ENCODE measurements at regions not wholly inside any gene's neighbourhood (a gene's known extent, or its start where the extent isn't known, plus 50 kb on each side); places are given as distances from the start of the nearest gene placed in this dataset.
"Not testable (repeated sequence)": the region's sequence is repeated elsewhere in the genome, so short reads cannot be mapped to it uniquely, and the experiment has no call there.

GRCh38 chr22:25492841-25493734 lies 71.4 kb upstream of the GRK3 start:
- peak; percentile 98 for DNase-seq

- peak; percentile 71 for DNase-seq
Observed at GRCh38 chr22:25493794-25494193, 70.7 kb upstream of the GRK3 start.

- peak; percentile 27 for DNase-seq
Observed at GRCh38 chr22:25494774-25495173, 69.7 kb upstream of the GRK3 start.

GRCh38 chr22:25495285-25495684 lies 69.2 kb upstream of the GRK3 start:
- DNase-seq = peak; percentile 67

- peak; percentile 22 for DNase-seq
Observed at GRCh38 chr22:25496396-25497064, 67.9 kb upstream of the GRK3 start.

GRCh38 chr22:25497181-25497641 lies 67.3 kb upstream of the GRK3 start:
- DNase-seq = no peak

GRCh38 chr22:25497716-25498115 lies 66.8 kb upstream of the GRK3 start:
- no peak for DNase-seq

- peak; percentile 94 for DNase-seq
Observed at GRCh38 chr22:25500671-25501070, 63.8 kb upstream of the GRK3 start.

GRCh38 chr22:25504017-25504416 lies 60.5 kb upstream of the GRK3 start:
- not testable (repeated sequence) for DNase-seq

GRCh38 chr22:25508161-25508560 lies 56.3 kb upstream of the GRK3 start:
- DNase-seq = no peak

GRCh38 chr22:25508761-25509321 lies 55.6 kb upstream of the GRK3 start:
- no peak for DNase-seq

- no peak for DNase-seq
Observed at GRCh38 chr22:25509374-25509791, 55.1 kb upstream of the GRK3 start.

- no peak for DNase-seq
Observed at GRCh38 chr22:25510876-25511275, 53.6 kb upstream of the GRK3 start.

- no peak for DNase-seq
Observed at GRCh38 chr22:25511725-25512124, 52.8 kb upstream of the GRK3 start.

- DNase-seq = peak; percentile 17
Observed at GRCh38 chr22:25514436-25515180, 49.9 kb upstream of the GRK3 start.

All from NCI-H82 (cell line).